GM19328 (cell line): ENCODE measurements at regions not wholly inside any gene's neighbourhood (a gene's known extent, or its start where the extent isn't known, plus 50 kb on each side); places are given as distances from the start of the nearest gene placed in this dataset.

ENCODE experiments used
- ATAC-seq: cut with Tn5 transposase; IDR thresholded peaks from one replicate; pipeline ENCODE4 v1.9.1; 2021; ENCODE audit warnings: mild to moderate bottlenecking, moderate library complexity; ENCODE audit not compliant: unreplicated experiment

GRCh38 chr16:85561248-85562092 lies 51.7 kb upstream of the GSE1 start:
- no peak for ATAC-seq

GRCh38 chr16:85562093-85562786 lies 50.9 kb upstream of the GSE1 start:
- no peak for ATAC-seq

GRCh38 chr16:85563034-85563433 lies 50.1 kb upstream of the GSE1 start:
- ATAC-seq: no peak
